SU-DHL-6 (cell line): ENCODE measurements at regions not wholly inside any gene's neighbourhood (a gene's known extent, or its start where the extent isn't known, plus 50 kb on each side); places are given as distances from the start of the nearest gene placed in this dataset.

Experiments used
- CTCF ChIP-seq: fragments of 200-600 bp; sonication (generic); IDR thresholded peaks from one replicate; pipeline ENCODE4 v1.5.1; 2017; ENCODE audit warnings: antibody characterized with exemption, mild to moderate bottlenecking, low read length, moderate library complexity; ENCODE audit not compliant: insufficient read depth, poor library complexity, severe bottlenecking
- EZH2phosphoT487 ChIP-seq: fragments of 200-600 bp; sonication (generic), shearing (Covaris generic); conservative IDR thresholded peaks from 2 replicates; pipeline ENCODE4 v1.6.1; 2018; ENCODE audit warnings: mild to moderate bottlenecking, antibody characterized with exemption, low read length, moderate library complexity, mixed read lengths

- TF ChIP-seq CTCF: no peak
- no peak for TF ChIP-seq EZH2phosphoT487
Measured at GRCh38 chr6:131398176-131398575, 174.8 kb upstream of the ARG1 start.
